Stimulated activated CD8-positive, alpha-beta memory T cell treated with anti-CD3 and anti-CD28 coated beads, Interleukin-12 subunit alpha, Interleukin-12 subunit beta, amount 100 ng/mL, for 1 hour (primary cell): ENCODE measurements at regions not wholly inside any gene's neighbourhood (a gene's known extent, or its start where the extent isn't known, plus 50 kb on each side); places are given as distances from the start of the nearest gene placed in this dataset.

Source experiments
- DNase-seq: peaks from one replicate; pipeline ENCODE4 v3.0.0-alpha.2; 2020; ENCODE audit warnings: low read depth

- DNase-seq: no peak
These were observed 146.3 kb upstream of the TWIST2 start for GRCh38 chr2:238701341-238702206.

- no peak for DNase-seq
These were observed 145.4 kb upstream of the TWIST2 start for GRCh38 chr2:238702276-238703052.

- no peak for DNase-seq
These were observed 144.9 kb upstream of the TWIST2 start for GRCh38 chr2:238703053-238703415.

GRCh38 chr2:238703436-238703835 lies 144.4 kb upstream of the TWIST2 start:
- no peak for DNase-seq

- DNase-seq: no peak
These were observed 143.2 kb upstream of the TWIST2 start for GRCh38 chr2:238704471-238705225.

GRCh38 chr2:238706163-238706562 lies 141.7 kb upstream of the TWIST2 start:
- no peak for DNase-seq

- no peak for DNase-seq
These were observed 141.2 kb upstream of the TWIST2 start for GRCh38 chr2:238706673-238707072.

GRCh38 chr2:238709325-238710025 lies 138.4 kb upstream of the TWIST2 start:
- DNase-seq: no peak

GRCh38 chr2:238710032-238710735 lies 137.7 kb upstream of the TWIST2 start:
- no peak for DNase-seq

- no peak for DNase-seq
These were observed 137.1 kb upstream of the TWIST2 start for GRCh38 chr2:238710787-238711186.

GRCh38 chr2:238711346-238711745 lies 136.5 kb upstream of the TWIST2 start:
- no peak for DNase-seq

GRCh38 chr2:238712011-238712410 lies 135.9 kb upstream of the TWIST2 start:
- DNase-seq: no peak

GRCh38 chr2:238713198-238713826 lies 134.6 kb upstream of the TWIST2 start:
- DNase-seq: no peak

GRCh38 chr2:238714038-238714528 lies 133.8 kb upstream of the TWIST2 start:
- DNase-seq: no peak

- no peak for DNase-seq
These were observed 131.7 kb upstream of the TWIST2 start for GRCh38 chr2:238716171-238716570.

GRCh38 chr2:238716585-238716984 lies 131.3 kb upstream of the TWIST2 start:
- no peak for DNase-seq

- DNase-seq: no peak
These were observed 130.8 kb upstream of the TWIST2 start for GRCh38 chr2:238717084-238717483.

GRCh38 chr2:238719641-238720040 lies 128.2 kb upstream of the TWIST2 start:
- DNase-seq: no peak

- peak; percentile 12 for DNase-seq
These were observed 127.6 kb upstream of the TWIST2 start for GRCh38 chr2:238720232-238720672.

GRCh38 chr2:238722181-238722580 lies 125.7 kb upstream of the TWIST2 start:
- no peak for DNase-seq

- DNase-seq: no peak
These were observed 125.0 kb upstream of the TWIST2 start for GRCh38 chr2:238722883-238723282.
